ENCODE measurements at regions not wholly inside any gene's neighbourhood (a gene's known extent, or its start where the extent isn't known, plus 50 kb on each side); places are given as distances from the start of the nearest gene placed in this dataset.

- no peaks in the 10 kb centered on the region for H3F3A ChIP-seq (ENCODE audit: insufficient read depth, low read length)
- no peaks in the 10 kb centered on the region for H3K36me3 ChIP-seq (ENCODE audit: insufficient read depth, low read length)
- no peaks in the 10 kb centered on the region for H3K27me3 ChIP-seq (ENCODE audit: insufficient read depth, low read length)
- TF ChIP-seq, protein P1, sequence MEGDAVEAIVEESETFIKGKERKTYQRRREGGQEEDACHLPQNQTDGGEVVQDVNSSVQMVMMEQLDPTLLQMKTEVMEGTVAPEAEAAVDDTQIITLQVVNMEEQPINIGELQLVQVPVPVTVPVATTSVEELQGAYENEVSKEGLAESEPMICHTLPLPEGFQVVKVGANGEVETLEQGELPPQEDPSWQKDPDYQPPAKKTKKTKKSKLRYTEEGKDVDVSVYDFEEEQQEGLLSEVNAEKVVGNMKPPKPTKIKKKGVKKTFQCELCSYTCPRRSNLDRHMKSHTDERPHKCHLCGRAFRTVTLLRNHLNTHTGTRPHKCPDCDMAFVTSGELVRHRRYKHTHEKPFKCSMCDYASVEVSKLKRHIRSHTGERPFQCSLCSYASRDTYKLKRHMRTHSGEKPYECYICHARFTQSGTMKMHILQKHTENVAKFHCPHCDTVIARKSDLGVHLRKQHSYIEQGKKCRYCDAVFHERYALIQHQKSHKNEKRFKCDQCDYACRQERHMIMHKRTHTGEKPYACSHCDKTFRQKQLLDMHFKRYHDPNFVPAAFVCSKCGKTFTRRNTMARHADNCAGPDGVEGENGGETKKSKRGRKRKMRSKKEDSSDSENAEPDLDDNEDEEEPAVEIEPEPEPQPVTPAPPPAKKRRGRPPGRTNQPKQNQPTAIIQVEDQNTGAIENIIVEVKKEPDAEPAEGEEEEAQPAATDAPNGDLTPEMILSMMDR (IDR thresholded peaks at IDR 0.05; ENCODE audit: low read length) = no peak
- TF ChIP-seq EZH2 (IDR thresholded peaks at IDR 0.05; ENCODE audit: borderline replicate concordance, low read length) = no peak
- no peaks in the 10 kb centered on the region for H3K79me2 ChIP-seq (ENCODE audit: insufficient read depth, low read length)
- no peak overlapping the region for H3K4me3 ChIP-seq (ENCODE audit: low read depth, low read length, poor library complexity, severe bottlenecking)
- no peak overlapping the region for H2AFZ ChIP-seq (ENCODE audit: low read length)
- H3K4me2 ChIP-seq (ENCODE audit: low read length) = no peak overlapping the region
- no peaks in the 10 kb centered on the region for H3K4me1 ChIP-seq (ENCODE audit: insufficient read depth, low read length, severe bottlenecking)
- H3K9ac ChIP-seq (ENCODE audit: low read length) = no peak overlapping the region
- H3K9me3 ChIP-seq (ENCODE audit: low read length) = no peaks in the 10 kb centered on the region
- no peaks in the 10 kb centered on the region for H4K20me1 ChIP-seq (ENCODE audit: insufficient read depth, low read length)
- no peak overlapping the region for H3K27ac ChIP-seq (ENCODE audit: low read depth, low read length, poor library complexity, severe bottlenecking)
- no peaks in the 10 kb centered on the region for H3K9me2 ChIP-seq (ENCODE audit: low read depth, low read length)
Observed at GRCh38 chrX:140177821-140178220, 212.5 kb upstream of the CXorf66 start.

- Histone ChIP-seq H3K4me2 (ENCODE audit: low read length) (no peak overlapping the region), H3K27me3 (ENCODE audit: insufficient read depth, low read length) (no peaks in the 10 kb centered on the region), H3K9me2 (ENCODE audit: low read depth, low read length) (no peaks in the 10 kb centered on the region), H3K9ac (ENCODE audit: low read length) (no peak overlapping the region), H3F3A (ENCODE audit: insufficient read depth, low read length) (no peaks in the 10 kb centered on the region), H2AFZ (ENCODE audit: low read length) (no peak overlapping the region), H3K4me3 (ENCODE audit: low read depth, low read length, poor library complexity, severe bottlenecking) (no peak overlapping the region), H3K79me2 (ENCODE audit: insufficient read depth, low read length) (no peaks in the 10 kb centered on the region), H3K27ac (ENCODE audit: low read depth, low read length, poor library complexity, severe bottlenecking) (no peak overlapping the region), H3K36me3 (ENCODE audit: insufficient read depth, low read length) (no peaks in the 10 kb centered on the region), H3K9me3 (ENCODE audit: low read length) (no peaks in the 10 kb centered on the region), H3K4me1 (ENCODE audit: insufficient read depth, low read length, severe bottlenecking) (no peaks in the 10 kb centered on the region), H4K20me1 (ENCODE audit: insufficient read depth, low read length) (no peaks in the 10 kb centered on the region)
- TF ChIP-seq, protein P1 (IDR thresholded peaks at IDR 0.05; ENCODE audit: low read length) = no peak
- no peak for TF ChIP-seq EZH2 (IDR thresholded peaks at IDR 0.05; ENCODE audit: borderline replicate concordance, low read length)
Observed at GRCh38 chrX:140172401-140172800, 207.1 kb upstream of the CXorf66 start.

DNA sequence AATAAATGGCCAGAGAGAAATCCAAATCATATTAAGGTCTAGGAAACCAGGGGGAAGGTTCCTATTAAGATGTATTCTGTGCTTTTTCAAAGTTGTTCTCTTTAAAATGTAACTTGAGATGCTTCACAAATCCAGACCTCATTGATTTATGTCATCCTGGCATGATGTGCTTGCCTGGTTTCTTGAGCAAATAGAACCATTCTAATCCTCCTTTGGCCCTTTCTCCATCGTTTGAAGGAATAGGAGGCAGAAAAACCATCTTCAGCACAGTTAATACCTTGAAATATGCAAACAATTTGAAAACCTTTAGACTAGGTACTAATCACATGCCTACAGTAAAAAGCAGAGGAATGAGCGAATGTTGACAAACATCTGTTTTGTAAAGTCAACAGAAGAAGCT, 202.2 kb upstream of the CXorf66 start:
- no peaks in the 10 kb centered on the region for H3K79me2 ChIP-seq (ENCODE audit: insufficient read depth, low read length)
- TF ChIP-seq, protein P1 (IDR thresholded peaks at IDR 0.05; ENCODE audit: low read length) = no peak
- no peak for TF ChIP-seq EZH2 (IDR thresholded peaks at IDR 0.05; ENCODE audit: borderline replicate concordance, low read length)

More for the DNA sequence above, 202.2 kb upstream of the CXorf66 start:
- no peaks in the 10 kb centered on the region for H3K4me1 ChIP-seq (ENCODE audit: insufficient read depth, low read length, severe bottlenecking)
- H3K4me2 ChIP-seq (ENCODE audit: low read length) = no peak overlapping the region
- H3K4me3 ChIP-seq (ENCODE audit: low read depth, low read length, poor library complexity, severe bottlenecking) = no peak overlapping the region
- no peak overlapping the region for H3K27ac ChIP-seq (ENCODE audit: low read depth, low read length, poor library complexity, severe bottlenecking)
- H4K20me1 ChIP-seq (ENCODE audit: insufficient read depth, low read length) = no peaks in the 10 kb centered on the region
- no peaks in the 10 kb centered on the region for H3K27me3 ChIP-seq (ENCODE audit: insufficient read depth, low read length)
- H2AFZ ChIP-seq (ENCODE audit: low read length) = no peak overlapping the region
- H3K9me3 ChIP-seq (ENCODE audit: low read length) = no peaks in the 10 kb centered on the region
- no peak overlapping the region for H3K9ac ChIP-seq (ENCODE audit: low read length)
- no peaks in the 10 kb centered on the region for H3K9me2 ChIP-seq (ENCODE audit: low read depth, low read length)
- H3K36me3 ChIP-seq (ENCODE audit: insufficient read depth, low read length) = no peaks in the 10 kb centered on the region
- no peaks in the 10 kb centered on the region for H3F3A ChIP-seq (ENCODE audit: insufficient read depth, low read length)
